ENCODE measurements at regions not wholly inside any gene's neighbourhood (a gene's known extent, or its start where the extent isn't known, plus 50 kb on each side); places are given as distances from the start of the nearest gene placed in this dataset.

DNA sequence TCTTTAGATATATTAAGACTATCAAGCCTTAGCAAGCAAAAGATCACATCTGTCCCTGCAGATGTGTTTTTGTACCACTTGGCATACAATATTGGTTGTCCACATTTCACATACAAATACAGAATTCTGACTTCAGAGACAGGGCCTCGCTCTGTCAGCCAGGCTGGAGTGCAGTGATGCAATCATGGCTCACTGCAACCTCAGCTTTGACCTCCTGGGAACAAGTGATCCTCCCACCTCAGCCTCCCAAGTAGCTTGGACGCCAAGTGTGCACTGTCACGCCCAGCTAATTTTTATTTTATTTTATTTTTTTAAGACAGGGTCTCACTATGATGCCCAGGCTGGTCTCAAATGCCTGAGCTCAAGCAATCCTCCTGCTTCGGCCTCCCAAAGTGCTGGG lies 53.0 kb upstream of the ACTL6A start:
- TF ChIP-seq, protein P1, sequence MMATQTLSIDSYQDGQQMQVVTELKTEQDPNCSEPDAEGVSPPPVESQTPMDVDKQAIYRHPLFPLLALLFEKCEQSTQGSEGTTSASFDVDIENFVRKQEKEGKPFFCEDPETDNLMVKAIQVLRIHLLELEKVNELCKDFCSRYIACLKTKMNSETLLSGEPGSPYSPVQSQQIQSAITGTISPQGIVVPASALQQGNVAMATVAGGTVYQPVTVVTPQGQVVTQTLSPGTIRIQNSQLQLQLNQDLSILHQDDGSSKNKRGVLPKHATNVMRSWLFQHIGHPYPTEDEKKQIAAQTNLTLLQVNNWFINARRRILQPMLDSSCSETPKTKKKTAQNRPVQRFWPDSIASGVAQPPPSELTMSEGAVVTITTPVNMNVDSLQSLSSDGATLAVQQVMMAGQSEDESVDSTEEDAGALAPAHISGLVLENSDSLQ (IDR thresholded peaks at IDR 0.05), result no peak
- no peak for TF ChIP-seq FOXA1 (IDR thresholded peaks at IDR 0.05)
- no peak for TF ChIP-seq ELF4 (IDR thresholded peaks at IDR 0.05)
- no peak for TF ChIP-seq TARDBP (IDR thresholded peaks at IDR 0.05)
- no peak for TF ChIP-seq HDGF (IDR thresholded peaks at IDR 0.05; ENCODE audit: borderline replicate concordance)
- ChIA-PET CTCF (no interaction called here), POLR2A (no interaction called here)
- no peak for DNase-seq (ENCODE audit: extremely low spot score)

GRCh38 chr3:179510496-179510895 lies 52.2 kb upstream of the ACTL6A start:
- TF ChIP-seq HDGF (IDR thresholded peaks at IDR 0.05; ENCODE audit: borderline replicate concordance) (no peak), FOXA1 (IDR thresholded peaks at IDR 0.05) (no peak), NFRKB (IDR thresholded peaks at IDR 0.05) (no peak)
- ChIA-PET CTCF (no interaction called here), POLR2A (no interaction called here)
- DNase-seq (ENCODE audit: extremely low spot score), result no peak

GRCh38 chr3:179512378-179512777 lies 50.3 kb upstream of the ACTL6A start:
- DNase-seq (ENCODE audit: extremely low spot score), result no peak
- ChIA-PET CTCF (interaction anchor here (0.5 kb wide), 1 partner anchor 39 kb away, joined by 4 read pairs; no protein-coding TSS in a partner anchor), POLR2A (no interaction called here)
- no peak for TF ChIP-seq FOXA1 (IDR thresholded peaks at IDR 0.05)
- no peak for TF ChIP-seq SP1 (IDR thresholded peaks at IDR 0.05)
- TF ChIP-seq, protein P1 (IDR thresholded peaks at IDR 0.05), result no peak
- TF ChIP-seq L3MBTL2 (conservative IDR thresholded peaks at IDR 0.05), result no peak
- no peak for TF ChIP-seq BHLHE40 (IDR thresholded peaks at IDR 0.05; ENCODE audit: borderline replicate concordance)
- TF ChIP-seq LEF1 (IDR thresholded peaks at IDR 0.05; ENCODE audit: borderline replicate concordance), result no peak
- TF ChIP-seq TARDBP (IDR thresholded peaks at IDR 0.05), result no peak
- TF ChIP-seq CTBP1 (IDR thresholded peaks at IDR 0.05; ENCODE audit: borderline replicate concordance), result no peak

Measured in HEK293T (cell line).